ENCODE measurements at regions not wholly inside any gene's neighbourhood (a gene's known extent, or its start where the extent isn't known, plus 50 kb on each side); places are given as distances from the start of the nearest gene placed in this dataset.

- no peaks in the 10 kb centered on the region for H3K4me1 ChIP-seq (ENCODE audit: control insufficient read depth in 2 of 2, insufficient read depth in 2 of 2, low read length in 2 of 2)
- H3K27ac ChIP-seq (ENCODE audit: low read depth in 2 of 2, low read length in 2 of 2): no peak overlapping the region
- no peaks in the 10 kb centered on the region for H3K36me3 ChIP-seq (ENCODE audit: control insufficient read depth in 2 of 2, insufficient read depth in 2 of 2, low read length in 2 of 2)
- no peaks in the 10 kb centered on the region for H3K27me3 ChIP-seq (ENCODE audit: control insufficient read depth in 2 of 2, insufficient read depth in 2 of 2, low read length in 2 of 2)
- no peak overlapping the region for H3K4me3 ChIP-seq (ENCODE audit: low read length in 2 of 2)
- H3K9me3 ChIP-seq (ENCODE audit: control insufficient read depth in 2 of 2, low read length in 2 of 2): no peaks in the 10 kb centered on the region
- no peak overlapping the region for H3K9ac ChIP-seq (ENCODE audit: low read depth in 1 of 2, low read length in 2 of 2)
These were observed 417.0 kb downstream of the HS3ST3B1 start for GRCh38 chr17:14717859-14718258.

GRCh38 chr17:14715561-14715960 lies 414.7 kb downstream of the HS3ST3B1 start:
- Histone ChIP-seq H3K9ac (ENCODE audit: low read depth in 1 of 2, low read length in 2 of 2) (no peak overlapping the region), H3K27ac (ENCODE audit: low read depth in 2 of 2, low read length in 2 of 2) (no peak overlapping the region), H3K4me3 (ENCODE audit: low read length in 2 of 2) (no peak overlapping the region), H3K36me3 (ENCODE audit: control insufficient read depth in 2 of 2, insufficient read depth in 2 of 2, low read length in 2 of 2) (no peaks in the 10 kb centered on the region), H3K27me3 (ENCODE audit: control insufficient read depth in 2 of 2, insufficient read depth in 2 of 2, low read length in 2 of 2) (no peaks in the 10 kb centered on the region), H3K9me3 (ENCODE audit: control insufficient read depth in 2 of 2, low read length in 2 of 2) (no peaks in the 10 kb centered on the region), H3K4me1 (ENCODE audit: control insufficient read depth in 2 of 2, insufficient read depth in 2 of 2, low read length in 2 of 2) (no peaks in the 10 kb centered on the region)

GRCh38 chr17:14712611-14713021 lies 411.7 kb downstream of the HS3ST3B1 start:
- no peaks in the 10 kb centered on the region for H3K27me3 ChIP-seq (ENCODE audit: control insufficient read depth in 2 of 2, insufficient read depth in 2 of 2, low read length in 2 of 2)
- no peak overlapping the region for H3K4me3 ChIP-seq (ENCODE audit: low read length in 2 of 2)
- no peaks in the 10 kb centered on the region for H3K9me3 ChIP-seq (ENCODE audit: control insufficient read depth in 2 of 2, low read length in 2 of 2)
- no peak overlapping the region for H3K27ac ChIP-seq (ENCODE audit: low read depth in 2 of 2, low read length in 2 of 2)
- no peaks in the 10 kb centered on the region for H3K4me1 ChIP-seq (ENCODE audit: control insufficient read depth in 2 of 2, insufficient read depth in 2 of 2, low read length in 2 of 2)
- H3K9ac ChIP-seq (ENCODE audit: low read depth in 1 of 2, low read length in 2 of 2): no peak overlapping the region
- no peaks in the 10 kb centered on the region for H3K36me3 ChIP-seq (ENCODE audit: control insufficient read depth in 2 of 2, insufficient read depth in 2 of 2, low read length in 2 of 2)

- no peak overlapping the region for H3K9ac ChIP-seq (ENCODE audit: low read depth in 1 of 2, low read length in 2 of 2)
- H3K27me3 ChIP-seq (ENCODE audit: control insufficient read depth in 2 of 2, insufficient read depth in 2 of 2, low read length in 2 of 2): no peaks in the 10 kb centered on the region
- no peak overlapping the region for H3K27ac ChIP-seq (ENCODE audit: low read depth in 2 of 2, low read length in 2 of 2)
- H3K4me1 ChIP-seq (ENCODE audit: control insufficient read depth in 2 of 2, insufficient read depth in 2 of 2, low read length in 2 of 2): no peaks in the 10 kb centered on the region
- no peak overlapping the region for H3K4me3 ChIP-seq (ENCODE audit: low read length in 2 of 2)
- no peaks in the 10 kb centered on the region for H3K36me3 ChIP-seq (ENCODE audit: control insufficient read depth in 2 of 2, insufficient read depth in 2 of 2, low read length in 2 of 2)
- H3K9me3 ChIP-seq (ENCODE audit: control insufficient read depth in 2 of 2, low read length in 2 of 2): no peaks in the 10 kb centered on the region
These were observed 403.2 kb downstream of the HS3ST3B1 start for GRCh38 chr17:14704121-14704520.

- Histone ChIP-seq H3K4me3 (ENCODE audit: low read length in 2 of 2) (no peak overlapping the region), H3K36me3 (ENCODE audit: control insufficient read depth in 2 of 2, insufficient read depth in 2 of 2, low read length in 2 of 2) (no peaks in the 10 kb centered on the region), H3K27me3 (ENCODE audit: control insufficient read depth in 2 of 2, insufficient read depth in 2 of 2, low read length in 2 of 2) (no peaks in the 10 kb centered on the region), H3K9ac (ENCODE audit: low read depth in 1 of 2, low read length in 2 of 2) (no peak overlapping the region), H3K4me1 (ENCODE audit: control insufficient read depth in 2 of 2, insufficient read depth in 2 of 2, low read length in 2 of 2) (no peaks in the 10 kb centered on the region), H3K27ac (ENCODE audit: low read depth in 2 of 2, low read length in 2 of 2) (no peak overlapping the region), H3K9me3 (ENCODE audit: control insufficient read depth in 2 of 2, low read length in 2 of 2) (no peaks in the 10 kb centered on the region)
These were observed 401.0 kb downstream of the HS3ST3B1 start for GRCh38 chr17:14701886-14702285.

GRCh38 chr17:14699574-14700185 lies 398.8 kb downstream of the HS3ST3B1 start:
- Histone ChIP-seq H3K36me3 (ENCODE audit: control insufficient read depth in 2 of 2, insufficient read depth in 2 of 2, low read length in 2 of 2) (no peaks in the 10 kb centered on the region), H3K27me3 (ENCODE audit: control insufficient read depth in 2 of 2, insufficient read depth in 2 of 2, low read length in 2 of 2) (no peaks in the 10 kb centered on the region), H3K9me3 (ENCODE audit: control insufficient read depth in 2 of 2, low read length in 2 of 2) (no peaks in the 10 kb centered on the region), H3K9ac (ENCODE audit: low read depth in 1 of 2, low read length in 2 of 2) (no peak overlapping the region), H3K4me1 (ENCODE audit: control insufficient read depth in 2 of 2, insufficient read depth in 2 of 2, low read length in 2 of 2) (no peaks in the 10 kb centered on the region), H3K4me3 (ENCODE audit: low read length in 2 of 2) (no peak overlapping the region), H3K27ac (ENCODE audit: low read depth in 2 of 2, low read length in 2 of 2) (no peak overlapping the region)

GRCh38 chr17:14693382-14693781 lies 392.5 kb downstream of the HS3ST3B1 start:
- H3K4me3 ChIP-seq (ENCODE audit: low read length in 2 of 2): no peak overlapping the region

GRCh38 chr17:14690704-14691103 lies 389.8 kb downstream of the HS3ST3B1 start:
- Histone ChIP-seq H3K27me3 (ENCODE audit: control insufficient read depth in 2 of 2, insufficient read depth in 2 of 2, low read length in 2 of 2) (no peaks in the 10 kb centered on the region), H3K4me1 (ENCODE audit: control insufficient read depth in 2 of 2, insufficient read depth in 2 of 2, low read length in 2 of 2) (no peaks in the 10 kb centered on the region), H3K9me3 (ENCODE audit: control insufficient read depth in 2 of 2, low read length in 2 of 2) (peaks cover 0 to 3% of the 10 kb centered on the region in 2 donors), H3K27ac (ENCODE audit: low read depth in 2 of 2, low read length in 2 of 2) (no peak overlapping the region), H3K4me3 (ENCODE audit: low read length in 2 of 2) (no peak overlapping the region), H3K9ac (ENCODE audit: low read depth in 1 of 2, low read length in 2 of 2) (no peak overlapping the region), H3K36me3 (ENCODE audit: control insufficient read depth in 2 of 2, insufficient read depth in 2 of 2, low read length in 2 of 2) (no peaks in the 10 kb centered on the region)

More at GRCh38 chr17:14693382-14693781, 392.5 kb downstream of the HS3ST3B1 start:
- Histone ChIP-seq H3K27ac (ENCODE audit: low read depth in 2 of 2, low read length in 2 of 2) (no peak overlapping the region), H3K4me1 (ENCODE audit: control insufficient read depth in 2 of 2, insufficient read depth in 2 of 2, low read length in 2 of 2) (no peaks in the 10 kb centered on the region), H3K36me3 (ENCODE audit: control insufficient read depth in 2 of 2, insufficient read depth in 2 of 2, low read length in 2 of 2) (no peaks in the 10 kb centered on the region), H3K9me3 (ENCODE audit: control insufficient read depth in 2 of 2, low read length in 2 of 2) (no peaks in the 10 kb centered on the region), H3K27me3 (ENCODE audit: control insufficient read depth in 2 of 2, insufficient read depth in 2 of 2, low read length in 2 of 2) (no peaks in the 10 kb centered on the region), H3K9ac (ENCODE audit: low read depth in 1 of 2, low read length in 2 of 2) (no peak overlapping the region)

GRCh38 chr17:14688134-14688533 lies 387.3 kb downstream of the HS3ST3B1 start:
- H3K27ac ChIP-seq (ENCODE audit: low read depth in 2 of 2, low read length in 2 of 2): no peak overlapping the region

GRCh38 chr17:14672830-14673229 lies 371.9 kb downstream of the HS3ST3B1 start:
- no peaks in the 10 kb centered on the region for H3K27me3 ChIP-seq (ENCODE audit: control insufficient read depth in 2 of 2, insufficient read depth in 2 of 2, low read length in 2 of 2)
- H3K36me3 ChIP-seq (ENCODE audit: control insufficient read depth in 2 of 2, insufficient read depth in 2 of 2, low read length in 2 of 2): no peaks in the 10 kb centered on the region

More at GRCh38 chr17:14688134-14688533, 387.3 kb downstream of the HS3ST3B1 start:
- Histone ChIP-seq H3K4me1 (ENCODE audit: control insufficient read depth in 2 of 2, insufficient read depth in 2 of 2, low read length in 2 of 2) (no peaks in the 10 kb centered on the region), H3K36me3 (ENCODE audit: control insufficient read depth in 2 of 2, insufficient read depth in 2 of 2, low read length in 2 of 2) (no peaks in the 10 kb centered on the region), H3K27me3 (ENCODE audit: control insufficient read depth in 2 of 2, insufficient read depth in 2 of 2, low read length in 2 of 2) (no peaks in the 10 kb centered on the region), H3K9ac (ENCODE audit: low read depth in 1 of 2, low read length in 2 of 2) (no peak overlapping the region), H3K4me3 (ENCODE audit: low read length in 2 of 2) (no peak overlapping the region), H3K9me3 (ENCODE audit: control insufficient read depth in 2 of 2, low read length in 2 of 2) (peaks cover 0 to 3% of the 10 kb centered on the region in 2 donors)

More at GRCh38 chr17:14672830-14673229, 371.9 kb downstream of the HS3ST3B1 start:
- no peaks in the 10 kb centered on the region for H3K9me3 ChIP-seq (ENCODE audit: control insufficient read depth in 2 of 2, low read length in 2 of 2)
- H3K4me1 ChIP-seq (ENCODE audit: control insufficient read depth in 2 of 2, insufficient read depth in 2 of 2, low read length in 2 of 2): no peaks in the 10 kb centered on the region
- H3K27ac ChIP-seq (ENCODE audit: low read depth in 2 of 2, low read length in 2 of 2): no peak overlapping the region
- no peak overlapping the region for H3K4me3 ChIP-seq (ENCODE audit: low read length in 2 of 2)
- no peak overlapping the region for H3K9ac ChIP-seq (ENCODE audit: low read depth in 1 of 2, low read length in 2 of 2)
